Kidney (tissue), 13 donors: ENCODE measurements at regions not wholly inside any gene's neighbourhood (a gene's known extent, or its start where the extent isn't known, plus 50 kb on each side); places are given as distances from the start of the nearest gene placed in this dataset.

Source experiments
- DNase-seq, 5 donors: peaks; one replicate each; pipeline ENCODE4 v3.0.0-alpha.2; 2013 to 2020
- FAIRE-seq: peaks from 2 replicates; lab custom pipeline; 2012; peaks lifted over from hg19 to GRCh38; lab: Jason Lieb, UNC
- H3K27ac ChIP-seq, 2 donors: one replicate each; pipeline ENCODE4 v1.7.0; 2013; ENCODE audit warnings: low read depth in 2 of 2, low read length in 2 of 2, inconsistent platforms in 1 of 2
- H3K27me3 ChIP-seq: one replicate; pipeline ENCODE4 v1.7.1; 2013; ENCODE audit warnings: low read length, inconsistent platforms; ENCODE audit not compliant: control insufficient read depth, insufficient read depth
- H3K36me3 ChIP-seq, 3 donors: one replicate each; pipeline versions ENCODE4 v1.7.0 to v1.7.1; 2013; ENCODE audit warnings: low read length in 3 of 3, control low read depth in 1 of 3, inconsistent platforms in 1 of 3; ENCODE audit not compliant: insufficient read depth in 3 of 3, control insufficient read depth in 2 of 3
- H3K4me1 ChIP-seq, 3 donors: one replicate each; pipeline versions ENCODE4 v1.7.0 to v1.7.1; 2013; ENCODE audit warnings: low read length in 3 of 3, inconsistent platforms in 1 of 3, low read depth in 1 of 3; ENCODE audit not compliant: control insufficient read depth in 2 of 3, insufficient read depth in 2 of 3
- H3K4me3 ChIP-seq, 3 donors: one replicate each; pipeline versions ENCODE4 v1.7.0 to v1.8.1; 2013; ENCODE audit warnings: low read length in 3 of 3, control low read depth in 1 of 3, inconsistent platforms in 1 of 3
- H3K9ac ChIP-seq, 3 donors: one replicate each; pipeline versions ENCODE4 v1.7.0 to v1.7.1; 2013; ENCODE audit warnings: low read length in 3 of 3, control low read depth in 1 of 3, inconsistent platforms in 1 of 3
- H3K9me3 ChIP-seq, 3 donors: one replicate each; pipeline versions ENCODE4 v1.7.0 to v1.7.1; 2013; ENCODE audit warnings: low read length in 3 of 3, control low read depth in 1 of 3, inconsistent platforms in 1 of 3; ENCODE audit not compliant: control insufficient read depth in 2 of 3, insufficient read depth in 1 of 3
- intact Hi-C: fragments of 100-400 bp; cut with DNase I; formaldehyde crosslinking; loops from one replicate; pipeline ENCODE4 v1.11.1; 2022
- TF ChIP-seq, protein P1 (sequence below): IDR thresholded peaks from 3 replicates; pipeline ENCODE4 v1.5.1; 2012; ENCODE audit warnings: mild to moderate bottlenecking, moderate library complexity, borderline replicate concordance; ENCODE audit not compliant: insufficient read depth; ENCODE audit errors: extremely low read depth
- donor health status: control.
- donor health status: control.
- donor health status: control.
- donor health status: control.
- donor health status: control.
- donor health status: DM: yes; HTN: yes; CAD: no.
- donor health status: Normal renal cell carcinoma (clear cell type).

DNA sequence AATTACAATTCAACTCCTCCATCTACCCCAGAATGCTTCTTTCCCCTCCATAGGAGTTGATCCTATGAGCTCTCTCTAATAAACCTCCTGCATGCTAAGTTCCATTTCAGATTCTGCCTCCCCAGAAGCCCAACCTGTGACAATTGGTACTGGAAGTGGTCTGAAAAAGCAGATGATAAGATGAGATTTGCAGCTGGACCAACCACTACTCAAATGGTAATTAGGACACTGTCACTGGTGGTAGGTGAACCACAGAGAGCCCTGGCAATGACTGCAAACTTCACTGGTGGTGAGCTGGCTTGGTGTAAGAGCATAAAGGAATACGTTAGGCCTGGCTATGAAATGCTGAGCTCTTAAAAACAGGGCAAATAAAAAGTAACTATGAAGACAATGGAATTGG, 112.6 kb downstream of the ESM1 start:
- Histone ChIP-seq H3K36me3 (no peaks in the 10 kb centered on the region), H3K4me3 (no peak overlapping the region), H3K27me3 (no peaks in the 10 kb centered on the region), H3K9me3 (no peaks in the 10 kb centered on the region), H3K4me1 (peaks cover 0 to 7% (median 0%) of the 10 kb centered on the region in 3 donors), H3K9ac (no peak overlapping the region), H3K27ac (no peak overlapping the region)
- TF ChIP-seq, protein P1, sequence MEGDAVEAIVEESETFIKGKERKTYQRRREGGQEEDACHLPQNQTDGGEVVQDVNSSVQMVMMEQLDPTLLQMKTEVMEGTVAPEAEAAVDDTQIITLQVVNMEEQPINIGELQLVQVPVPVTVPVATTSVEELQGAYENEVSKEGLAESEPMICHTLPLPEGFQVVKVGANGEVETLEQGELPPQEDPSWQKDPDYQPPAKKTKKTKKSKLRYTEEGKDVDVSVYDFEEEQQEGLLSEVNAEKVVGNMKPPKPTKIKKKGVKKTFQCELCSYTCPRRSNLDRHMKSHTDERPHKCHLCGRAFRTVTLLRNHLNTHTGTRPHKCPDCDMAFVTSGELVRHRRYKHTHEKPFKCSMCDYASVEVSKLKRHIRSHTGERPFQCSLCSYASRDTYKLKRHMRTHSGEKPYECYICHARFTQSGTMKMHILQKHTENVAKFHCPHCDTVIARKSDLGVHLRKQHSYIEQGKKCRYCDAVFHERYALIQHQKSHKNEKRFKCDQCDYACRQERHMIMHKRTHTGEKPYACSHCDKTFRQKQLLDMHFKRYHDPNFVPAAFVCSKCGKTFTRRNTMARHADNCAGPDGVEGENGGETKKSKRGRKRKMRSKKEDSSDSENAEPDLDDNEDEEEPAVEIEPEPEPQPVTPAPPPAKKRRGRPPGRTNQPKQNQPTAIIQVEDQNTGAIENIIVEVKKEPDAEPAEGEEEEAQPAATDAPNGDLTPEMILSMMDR = no peak
- no peak for FAIRE-seq
- intact Hi-C loops = no loop called here
- no peak for DNase-seq

DNA sequence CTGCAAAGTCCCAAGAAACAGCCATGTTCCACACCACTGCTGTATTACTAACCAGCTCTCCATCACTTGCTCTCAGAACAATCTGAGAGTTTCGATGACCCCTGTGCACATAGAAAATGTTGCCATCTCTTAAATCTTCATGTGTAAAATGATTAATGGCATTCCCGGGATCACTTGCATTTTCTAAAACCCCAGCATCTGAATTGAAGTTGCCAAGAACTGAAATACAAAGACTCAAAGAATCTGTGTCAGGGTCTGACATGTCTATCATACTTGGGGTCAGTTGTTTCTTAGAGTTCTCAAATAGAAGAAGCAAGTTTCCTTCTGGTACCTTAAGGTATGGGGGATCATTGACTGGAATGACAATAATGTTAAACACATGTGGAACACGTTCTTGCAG, 115.1 kb downstream of the ESM1 start:
- Histone ChIP-seq H3K9ac (no peak overlapping the region), H3K4me1 (no peaks in the 10 kb centered on the region), H3K4me3 (no peak overlapping the region), H3K36me3 (no peaks in the 10 kb centered on the region), H3K9me3 (no peaks in the 10 kb centered on the region), H3K27me3 (no peaks in the 10 kb centered on the region), H3K27ac (no peak overlapping the region)
- DNase-seq (no peak), FAIRE-seq (no peak)
- TF ChIP-seq, protein P1 = no peak
- intact Hi-C loops = no loop called here

DNA sequence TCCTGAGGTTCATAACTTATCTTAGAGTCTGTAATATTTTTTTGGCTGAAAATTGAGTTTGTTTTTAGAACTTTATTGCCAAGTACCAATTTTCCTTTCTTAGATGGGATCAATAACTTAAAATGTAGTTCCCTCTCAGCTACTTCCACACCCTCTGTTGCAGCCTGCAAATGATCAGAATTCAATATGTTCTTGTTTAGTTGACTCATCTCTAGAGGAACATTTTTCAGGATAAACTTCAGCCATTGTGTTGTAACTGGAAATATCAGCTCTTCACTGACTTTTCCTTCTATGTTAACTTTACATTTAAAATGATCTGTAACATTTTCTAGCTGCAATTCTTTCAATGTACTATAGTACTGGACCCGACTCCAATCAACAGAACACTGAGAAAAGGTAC, 115.7 kb downstream of the ESM1 start:
- H3K4me1 ChIP-seq = no peaks in the 10 kb centered on the region

More for the DNA sequence above, 115.7 kb downstream of the ESM1 start:
- DNase-seq (no peak), FAIRE-seq (no peak)
- Histone ChIP-seq H3K27me3 (no peaks in the 10 kb centered on the region), H3K27ac (no peak overlapping the region), H3K36me3 (no peaks in the 10 kb centered on the region), H3K4me3 (no peak overlapping the region), H3K9ac (no peak overlapping the region), H3K9me3 (no peaks in the 10 kb centered on the region)
- TF ChIP-seq, protein P1 = no peak
- intact Hi-C loops = no loop called here
